ENCODE measurements at regions not wholly inside any gene's neighbourhood (a gene's known extent, or its start where the extent isn't known, plus 50 kb on each side); places are given as distances from the start of the nearest gene placed in this dataset.

- TF ChIP-seq ZNF407 (CRISPR knock-in tag; IDR thresholded peaks at IDR 0.05; ENCODE audit: not compliant biosample characterization): no peak
- TF ChIP-seq GABPB1 (CRISPR knock-in tag; IDR thresholded peaks at IDR 0.05): no peak
- TF ChIP-seq KDM2A (CRISPR knock-in tag; IDR thresholded peaks at IDR 0.05; ENCODE audit: borderline replicate concordance, low read depth): no peak
- TF ChIP-seq KDM5A (IDR thresholded peaks at IDR 0.05; ENCODE audit: borderline replicate concordance, low read length): no peak
Measured at GRCh38 chrX:65407157-65407626, 127.4 kb downstream of the LAS1L start (continued).

- Histone ChIP-seq H3K4me2 (ENCODE audit: low read depth, low read length) (no peak overlapping the region), H3K4me3 (replicated peaks in 1 of 3; ENCODE audit: insufficient read depth in 1 of 3, low read depth in 2 of 3, low read length in 3 of 3) (no peak overlapping the region), H3K4me1 (ENCODE audit: insufficient read depth, low read length) (no peaks in the 10 kb centered on the region), H4K20me1 (ENCODE audit: insufficient read depth, low read length) (no peaks in the 10 kb centered on the region), H3K9ac (ENCODE audit: insufficient read depth, low read depth, low read length) (no peak overlapping the region), H3K9me3 (ENCODE audit: low read length) (no peaks in the 10 kb centered on the region), H3K27ac (ENCODE audit: extremely low read length, insufficient read depth, low read length) (no peak overlapping the region), H3K27me3 (ENCODE audit: control insufficient read depth in 1 of 2, insufficient read depth in 2 of 2, low read length in 2 of 2) (no peaks in the 10 kb centered on the region), H3K79me2 (ENCODE audit: insufficient read depth, low read length) (no peaks in the 10 kb centered on the region), H2AFZ (ENCODE audit: low read length) (no peak overlapping the region), H3K36me3 (replicated peaks in 1 of 2; ENCODE audit: control insufficient read depth in 1 of 2, insufficient read depth in 2 of 2, low read length in 2 of 2) (no peaks in the 10 kb centered on the region)
- in situ Hi-C loops (cut with HindIII; ENCODE audit: extremely low pct_ligation_motif_present, low pct_unique_long_range_greater_than_20kb) (no loop called here), intact Hi-C loops (cut with micrococcal nuclease; ENCODE audit: unreplicated experiment) (no loop called here)
- FAIRE-seq (no peak), DNase-seq (ENCODE audit: low spot score) (no peak), ATAC-seq (no peak)
- 97% methylated on average over 25 of the region's 52 CpGs for WGBS (ENCODE audit: low lambda C conversion rate)
- no TSS peak for BruUV-seq (replicated peaks)
- CTCF ChIA-PET (ENCODE audit: low intra/inter-chr PET ratio, low total read pairs): no interaction called here
- TF ChIP-seq MEIS1 (CRISPR knock-in tag; IDR thresholded peaks at IDR 0.05; ENCODE audit: borderline replicate concordance): no peak
- POLR2A ChIA-PET: no interaction called here
Measured at GRCh38 chrX:65406532-65406931, 128.1 kb downstream of the LAS1L start.
